Omental fat pad (tissue), 3 donors: ENCODE measurements at regions not wholly inside any gene's neighbourhood (a gene's known extent, or its start where the extent isn't known, plus 50 kb on each side); places are given as distances from the start of the nearest gene placed in this dataset.
A peak's percentile ranks its signal among the peaks of the same experiment; 100 is the strongest.
"Not testable (repeated sequence)": the region's sequence is repeated elsewhere in the genome, so short reads cannot be mapped to it uniquely, and the experiment has no call there.

ENCODE experiments used
- ATAC-seq: fragments of 150-250 bp; one replicate; pipeline ENCODE4 v1.9.1; 2016; ENCODE audit warnings: mild to moderate bottlenecking, moderate library complexity; ENCODE audit not compliant: low FRiP score
- DNase-seq: peaks from one replicate; pipeline ENCODE4 v3.0.0-alpha.2; 2019; ENCODE audit warnings: low spot score
- TF ChIP-seq, protein P1 (sequence below), 3 donors: fragments of 450-650 bp; IDR thresholded peaks; one replicate each; pipeline ENCODE4 v1.5.1; 2016 to 2017; ENCODE audit warnings: antibody characterized with exemption in 3 of 3, mild to moderate bottlenecking in 3 of 3, moderate library complexity in 2 of 3

GRCh38 chr5:72588640-72589039 lies 81.4 kb upstream of the ZNF366 start:
- TF ChIP-seq, protein P1, sequence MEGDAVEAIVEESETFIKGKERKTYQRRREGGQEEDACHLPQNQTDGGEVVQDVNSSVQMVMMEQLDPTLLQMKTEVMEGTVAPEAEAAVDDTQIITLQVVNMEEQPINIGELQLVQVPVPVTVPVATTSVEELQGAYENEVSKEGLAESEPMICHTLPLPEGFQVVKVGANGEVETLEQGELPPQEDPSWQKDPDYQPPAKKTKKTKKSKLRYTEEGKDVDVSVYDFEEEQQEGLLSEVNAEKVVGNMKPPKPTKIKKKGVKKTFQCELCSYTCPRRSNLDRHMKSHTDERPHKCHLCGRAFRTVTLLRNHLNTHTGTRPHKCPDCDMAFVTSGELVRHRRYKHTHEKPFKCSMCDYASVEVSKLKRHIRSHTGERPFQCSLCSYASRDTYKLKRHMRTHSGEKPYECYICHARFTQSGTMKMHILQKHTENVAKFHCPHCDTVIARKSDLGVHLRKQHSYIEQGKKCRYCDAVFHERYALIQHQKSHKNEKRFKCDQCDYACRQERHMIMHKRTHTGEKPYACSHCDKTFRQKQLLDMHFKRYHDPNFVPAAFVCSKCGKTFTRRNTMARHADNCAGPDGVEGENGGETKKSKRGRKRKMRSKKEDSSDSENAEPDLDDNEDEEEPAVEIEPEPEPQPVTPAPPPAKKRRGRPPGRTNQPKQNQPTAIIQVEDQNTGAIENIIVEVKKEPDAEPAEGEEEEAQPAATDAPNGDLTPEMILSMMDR (IDR thresholded peaks at IDR 0.05) = no peak
- ATAC-seq (no peak), DNase-seq (no peak)

DNA sequence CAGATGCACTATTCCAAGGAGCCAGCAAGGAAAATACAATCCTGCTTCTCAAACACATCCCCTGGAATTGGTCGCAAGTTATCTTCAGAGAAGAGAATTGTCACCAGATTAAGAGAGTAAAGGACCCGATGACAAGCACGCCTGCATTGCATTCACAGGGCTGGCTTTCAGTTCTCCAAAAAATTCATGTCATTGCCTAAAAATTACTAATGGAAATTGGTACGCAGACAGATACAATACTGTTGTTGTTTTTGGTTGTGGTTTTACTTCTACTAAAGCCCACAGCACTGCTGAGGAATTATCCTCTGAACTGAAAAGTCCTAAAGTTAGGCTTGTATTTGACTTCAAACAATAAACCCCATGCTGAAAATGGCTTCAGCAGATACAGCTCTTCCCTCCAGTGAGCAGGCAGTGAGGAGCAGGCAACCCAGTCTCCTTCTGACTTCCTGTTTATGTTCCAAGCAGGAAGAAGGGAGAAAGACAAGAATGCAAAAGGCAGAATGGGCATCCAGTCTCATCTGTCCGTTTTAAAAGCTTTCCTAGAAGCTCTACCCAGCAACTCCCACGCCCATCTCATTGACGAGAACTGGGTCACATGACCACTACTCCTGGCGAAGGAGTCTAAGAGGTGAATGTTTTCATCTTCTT lies 80.6 kb upstream of the ZNF366 start:
- TF ChIP-seq, protein P1 (IDR thresholded peaks at IDR 0.05) = no peak
- peak; percentile 44 for ATAC-seq
- DNase-seq = no peak

GRCh38 chr5:72586788-72587530 lies 79.7 kb upstream of the ZNF366 start:
- ATAC-seq (no peak), DNase-seq (no peak)
- TF ChIP-seq, protein P1 (IDR thresholded peaks at IDR 0.05) = no peak

- DNase-seq (no peak), ATAC-seq (no peak)
- TF ChIP-seq, protein P1 (IDR thresholded peaks at IDR 0.05) = no peak
These were observed 77.3 kb upstream of the ZNF366 start for GRCh38 chr5:72584466-72584865.

DNA sequence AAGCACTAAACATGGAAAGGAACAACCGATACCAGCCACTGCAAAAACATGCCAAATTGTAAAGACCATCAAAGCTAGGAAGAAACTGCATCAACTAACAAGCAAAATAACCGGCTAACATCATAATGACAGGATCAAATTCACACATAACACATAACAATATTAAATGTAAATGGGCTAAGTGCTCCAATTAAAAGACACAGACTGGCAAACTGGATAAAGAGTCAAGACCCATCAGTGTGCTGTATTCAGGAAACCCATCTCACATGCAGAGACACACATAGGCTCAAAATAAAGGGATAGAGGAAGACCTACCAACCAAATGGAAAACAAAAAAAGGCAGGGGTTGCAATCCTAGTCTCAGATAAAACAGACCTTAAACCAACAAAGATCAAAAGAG lies 72.1 kb upstream of the ZNF366 start:
- not testable (repeated sequence) for ATAC-seq, DNase-seq

DNA sequence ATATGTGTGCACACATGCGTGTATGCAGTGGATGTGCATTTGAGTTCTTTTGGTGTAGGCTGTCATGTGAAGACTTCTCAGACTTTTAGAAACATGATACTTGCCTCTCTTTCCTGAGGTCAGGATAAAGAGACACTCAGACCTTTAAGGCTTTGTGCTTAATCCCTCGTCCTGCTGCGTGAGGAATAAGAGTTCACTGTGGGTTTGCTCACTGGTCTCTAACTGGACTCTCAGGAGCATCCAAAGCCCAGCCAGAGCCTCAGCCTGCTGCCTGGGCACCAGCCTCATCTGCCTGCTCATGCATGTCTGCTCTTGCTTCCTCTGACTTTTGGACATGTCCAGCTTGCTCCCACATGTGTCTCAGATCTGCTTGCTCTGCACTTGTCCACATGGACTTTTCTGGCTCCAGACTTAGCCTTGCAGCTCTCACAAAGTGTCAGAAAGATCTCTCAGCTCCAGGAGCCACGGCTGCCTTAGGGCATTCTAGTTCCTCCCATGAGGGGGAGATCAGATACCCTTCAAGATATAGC lies 65.1 kb upstream of the ZNF366 start:
- TF ChIP-seq, protein P1 (IDR thresholded peaks at IDR 0.05) = no peak
- ATAC-seq (no peak), DNase-seq (no peak)

DNA sequence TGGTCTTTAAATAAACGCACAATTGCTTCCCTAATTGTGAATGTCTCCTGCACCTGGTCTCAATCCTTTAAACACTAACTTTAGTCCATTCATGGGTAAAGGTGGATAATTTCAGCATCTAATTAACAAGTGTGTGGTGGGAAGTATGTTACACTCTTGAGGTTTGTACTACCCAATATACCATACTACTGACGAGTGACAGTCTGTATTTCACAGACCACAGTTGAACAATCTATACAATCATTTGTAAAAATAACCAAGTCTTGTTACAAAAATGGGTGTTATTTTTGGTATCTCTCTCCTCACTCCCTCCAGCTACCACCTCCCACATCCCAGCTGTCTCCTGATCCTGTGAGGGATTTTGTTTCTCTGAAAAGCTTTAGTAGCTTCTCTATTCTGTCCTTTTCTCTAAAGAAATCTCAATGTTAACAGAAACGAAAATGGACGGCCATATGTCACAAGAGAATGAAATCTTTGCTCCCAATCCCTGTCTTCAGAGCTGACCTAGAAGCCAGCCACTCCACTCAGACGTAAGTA lies 62.3 kb upstream of the ZNF366 start:
- DNase-seq (no peak), ATAC-seq (no peak)
- TF ChIP-seq, protein P1 (IDR thresholded peaks at IDR 0.05) = no peak
